WTC11 (cell line): ENCODE measurements at regions not wholly inside any gene's neighbourhood (a gene's known extent, or its start where the extent isn't known, plus 50 kb on each side); places are given as distances from the start of the nearest gene placed in this dataset.

Experiments used
- ATAC-seq: fragments of 200-7000 bp; cut with Tn5 transposase; 2 replicates; pipeline ENCODE4 v1.10.0; 2021; ENCODE audit warnings: mild to moderate bottlenecking, moderate library complexity
- CTCF ChIA-PET: fragments of 300-600 bp; sonication (Branson Sonifier 250); formaldehyde crosslinking; loops from one replicate; lab custom pipeline; 2021; ENCODE audit warnings: antibody characterized with exemption; lab: Charles Lee
- POLR2A ChIA-PET: fragments of 350-600 bp; sonication (Branson Sonifier 250); formaldehyde crosslinking; loops from one replicate; lab custom pipeline; 2021; ENCODE audit warnings: antibody characterized with exemption; lab: Charles Lee
- DNase-seq: peaks from one replicate; pipeline ENCODE4 v3.0.0; 2021; ENCODE audit warnings: low spot score
- H3K27ac Mint-ChIP-seq: 2 replicates; pipeline ENCODE4 v1.8.0; 2021; ENCODE audit warnings: mixed read lengths
- H3K27me3 Mint-ChIP-seq: 2 replicates; pipeline ENCODE4 v1.8.0; 2021; ENCODE audit warnings: low read depth, mild to moderate bottlenecking, moderate library complexity, mixed read lengths
- H3K36me3 Mint-ChIP-seq: 2 replicates; pipeline ENCODE4 v1.8.0; 2021; ENCODE audit warnings: mixed read lengths
- H3K4me1 Mint-ChIP-seq: 2 replicates; pipeline ENCODE4 v1.8.0; 2022; ENCODE audit warnings: mixed read lengths
- H3K4me3 Mint-ChIP-seq: 2 replicates; pipeline ENCODE4 v1.8.0; 2021; ENCODE audit warnings: mild to moderate bottlenecking, moderate library complexity, mixed read lengths
- H3K9me3 Mint-ChIP-seq: 2 replicates; pipeline ENCODE4 v1.8.0; 2021; ENCODE audit warnings: mixed read lengths
- FOXK1 ChIP-seq: sonication (generic); formaldehyde crosslinking; IDR thresholded peaks from 2 replicates; pipeline ENCODE4 v1.8.0; 2022; ENCODE audit warnings: mild to moderate bottlenecking, moderate library complexity, missing genetic modification reagents
- GTF2I ChIP-seq: fragments of 250-450 bp; sonication (Bioruptor Pico); conservative IDR thresholded peaks from 2 replicates; pipeline ENCODE4 v1.4.0; 2021; ENCODE audit warnings: mild to moderate bottlenecking
- IRF2 ChIP-seq: sonication (generic); formaldehyde crosslinking; IDR thresholded peaks from 2 replicates; pipeline ENCODE4 v1.8.0; 2022; ENCODE audit warnings: low read depth, missing genetic modification reagents, borderline replicate concordance
- MXD4 ChIP-seq: fragments of 250-450 bp; sonication (Bioruptor Pico); IDR thresholded peaks from 2 replicates; pipeline ENCODE4 v1.8.0; 2021; ENCODE audit warnings: mild to moderate bottlenecking, moderate library complexity, borderline replicate concordance
- NR3C1 ChIP-seq: sonication (generic); formaldehyde crosslinking; conservative IDR thresholded peaks from 2 replicates; pipeline ENCODE4 v1.8.1; 2023; ENCODE audit warnings: low read depth, mild to moderate bottlenecking, missing genetic modification reagents
- RELA ChIP-seq: sonication (generic); formaldehyde crosslinking; IDR thresholded peaks from 2 replicates; pipeline ENCODE4 v1.8.1; 2022; ENCODE audit warnings: missing genetic modification reagents, mild to moderate bottlenecking, borderline replicate concordance
- SMAD3 ChIP-seq: sonication (generic); formaldehyde crosslinking; IDR thresholded peaks from 2 replicates; pipeline ENCODE4 v1.8.0; 2022; ENCODE audit warnings: missing genetic modification reagents, mild to moderate bottlenecking, borderline replicate concordance
- TEAD1 ChIP-seq: sonication (generic); formaldehyde crosslinking; IDR thresholded peaks from 2 replicates; pipeline ENCODE4 v1.8.0; 2022; ENCODE audit warnings: mild to moderate bottlenecking, missing genetic modification reagents
- TEAD4 ChIP-seq: sonication (generic); formaldehyde crosslinking; IDR thresholded peaks from 2 replicates; pipeline ENCODE4 v1.8.0; 2022; ENCODE audit warnings: mild to moderate bottlenecking, missing genetic modification reagents
- TF ChIP-seq, protein P1 (sequence below): fragments of 250-450 bp; sonication (Bioruptor Pico); IDR thresholded peaks from 2 replicates; pipeline ENCODE4 v1.9.0; 2021; ENCODE audit warnings: mild to moderate bottlenecking
- TF ChIP-seq, protein P2 (sequence below): fragments of 250-450 bp; sonication (Bioruptor Pico); IDR thresholded peaks from 2 replicates; pipeline ENCODE4 v2.1.2; 2022; ENCODE audit warnings: mild to moderate bottlenecking, moderate library complexity
- TF ChIP-seq, protein P3 (sequence below): fragments of 250-450 bp; sonication (Bioruptor Pico); IDR thresholded peaks from 2 replicates; pipeline ENCODE4 v1.8.0; 2021; ENCODE audit warnings: mild to moderate bottlenecking
- TF ChIP-seq, protein P4 (sequence below): fragments of 250-450 bp; sonication (Bioruptor Pico); IDR thresholded peaks from 2 replicates; pipeline ENCODE4 v1.9.0; 2021; ENCODE audit warnings: mild to moderate bottlenecking
- TF ChIP-seq, protein P5 (sequence below): sonication (generic); formaldehyde crosslinking; IDR thresholded peaks from 2 replicates; pipeline ENCODE4 v1.8.0; 2023; ENCODE audit warnings: mild to moderate bottlenecking, missing genetic modification reagents
- TF ChIP-seq, protein P6 (sequence below): fragments of 200-600 bp; IDR thresholded peaks from 2 replicates; pipeline ENCODE4 v1.8.0; 2022; ENCODE audit warnings: antibody characterized with exemption
- TF ChIP-seq, protein P7 (sequence below): sonication (generic); formaldehyde crosslinking; IDR thresholded peaks from 2 replicates; pipeline ENCODE4 v1.8.1; 2023; ENCODE audit warnings: mild to moderate bottlenecking, missing genetic modification reagents, borderline replicate concordance
- TF ChIP-seq, protein P8 (sequence below): sonication (generic); formaldehyde crosslinking; IDR thresholded peaks from 2 replicates; pipeline ENCODE4 v1.8.1; 2022; ENCODE audit warnings: missing genetic modification reagents, borderline replicate concordance
- TF ChIP-seq, protein P9 (sequence below): sonication (generic); formaldehyde crosslinking; IDR thresholded peaks from 2 replicates; pipeline ENCODE4 v1.8.0; 2022; ENCODE audit warnings: mild to moderate bottlenecking, missing genetic modification reagents

DNA sequence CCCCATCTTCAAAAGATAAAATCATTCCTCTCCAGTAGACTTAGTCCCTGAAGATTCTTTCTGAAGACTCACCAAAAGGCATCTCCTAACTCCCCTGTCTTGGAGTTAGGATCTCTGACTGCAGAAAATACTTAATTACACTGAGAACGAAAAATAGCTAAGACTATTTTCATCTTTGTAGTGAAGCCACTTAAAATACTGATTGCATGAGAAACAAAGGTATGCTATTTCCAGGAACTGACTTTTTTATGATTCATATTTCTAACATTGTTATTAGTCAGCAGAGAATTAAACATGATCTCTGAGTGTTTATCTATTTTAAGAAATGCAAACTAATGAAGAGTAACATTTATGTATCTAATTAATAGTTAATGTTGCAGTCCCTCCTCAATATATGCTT is 71.8 kb upstream of the NR3C2 start (continued):
- no peak for TF ChIP-seq FOXK1 (CRISPR knock-in tag)
- TF ChIP-seq MXD4 (CRISPR knock-in tag) = no peak
- TF ChIP-seq, protein P1, sequence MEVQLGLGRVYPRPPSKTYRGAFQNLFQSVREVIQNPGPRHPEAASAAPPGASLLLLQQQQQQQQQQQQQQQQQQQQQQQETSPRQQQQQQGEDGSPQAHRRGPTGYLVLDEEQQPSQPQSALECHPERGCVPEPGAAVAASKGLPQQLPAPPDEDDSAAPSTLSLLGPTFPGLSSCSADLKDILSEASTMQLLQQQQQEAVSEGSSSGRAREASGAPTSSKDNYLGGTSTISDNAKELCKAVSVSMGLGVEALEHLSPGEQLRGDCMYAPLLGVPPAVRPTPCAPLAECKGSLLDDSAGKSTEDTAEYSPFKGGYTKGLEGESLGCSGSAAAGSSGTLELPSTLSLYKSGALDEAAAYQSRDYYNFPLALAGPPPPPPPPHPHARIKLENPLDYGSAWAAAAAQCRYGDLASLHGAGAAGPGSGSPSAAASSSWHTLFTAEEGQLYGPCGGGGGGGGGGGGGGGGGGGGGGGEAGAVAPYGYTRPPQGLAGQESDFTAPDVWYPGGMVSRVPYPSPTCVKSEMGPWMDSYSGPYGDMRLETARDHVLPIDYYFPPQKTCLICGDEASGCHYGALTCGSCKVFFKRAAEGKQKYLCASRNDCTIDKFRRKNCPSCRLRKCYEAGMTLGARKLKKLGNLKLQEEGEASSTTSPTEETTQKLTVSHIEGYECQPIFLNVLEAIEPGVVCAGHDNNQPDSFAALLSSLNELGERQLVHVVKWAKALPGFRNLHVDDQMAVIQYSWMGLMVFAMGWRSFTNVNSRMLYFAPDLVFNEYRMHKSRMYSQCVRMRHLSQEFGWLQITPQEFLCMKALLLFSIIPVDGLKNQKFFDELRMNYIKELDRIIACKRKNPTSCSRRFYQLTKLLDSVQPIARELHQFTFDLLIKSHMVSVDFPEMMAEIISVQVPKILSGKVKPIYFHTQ (CRISPR knock-in tag) = no peak

DNA sequence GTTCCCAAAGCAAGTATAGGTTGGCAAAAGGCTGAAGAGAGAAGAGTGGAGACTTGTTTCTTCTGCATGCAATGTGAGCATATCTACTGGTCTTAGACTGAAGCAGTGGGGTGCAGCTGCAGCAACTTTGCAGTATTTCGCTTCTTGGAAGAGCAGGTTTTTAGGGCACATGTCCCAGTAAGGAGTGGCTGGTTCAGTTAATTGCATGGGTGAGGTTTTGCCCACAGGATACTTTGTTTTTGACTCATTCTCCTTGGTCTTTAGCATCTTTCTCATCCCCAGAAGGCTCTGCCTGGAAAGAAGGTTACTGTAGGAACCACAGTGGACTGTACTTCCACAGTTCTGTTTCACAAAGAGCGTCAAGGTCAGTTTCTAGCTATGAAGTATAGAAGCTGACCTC is 68.0 kb upstream of the NR3C2 start:
- ChIA-PET POLR2A (no interaction called here), CTCF (no interaction called here)
- H3K27ac Mint-ChIP-seq = no peak overlapping the region
- no peak overlapping the region for H3K4me3 Mint-ChIP-seq
- no peak for DNase-seq
- ATAC-seq = no peak
- H3K36me3 Mint-ChIP-seq = peaks cover 11% of the 10 kb centered on the region
- peaks cover 18% of the 10 kb centered on the region for H3K9me3 Mint-ChIP-seq
- TF ChIP-seq, protein P2, sequence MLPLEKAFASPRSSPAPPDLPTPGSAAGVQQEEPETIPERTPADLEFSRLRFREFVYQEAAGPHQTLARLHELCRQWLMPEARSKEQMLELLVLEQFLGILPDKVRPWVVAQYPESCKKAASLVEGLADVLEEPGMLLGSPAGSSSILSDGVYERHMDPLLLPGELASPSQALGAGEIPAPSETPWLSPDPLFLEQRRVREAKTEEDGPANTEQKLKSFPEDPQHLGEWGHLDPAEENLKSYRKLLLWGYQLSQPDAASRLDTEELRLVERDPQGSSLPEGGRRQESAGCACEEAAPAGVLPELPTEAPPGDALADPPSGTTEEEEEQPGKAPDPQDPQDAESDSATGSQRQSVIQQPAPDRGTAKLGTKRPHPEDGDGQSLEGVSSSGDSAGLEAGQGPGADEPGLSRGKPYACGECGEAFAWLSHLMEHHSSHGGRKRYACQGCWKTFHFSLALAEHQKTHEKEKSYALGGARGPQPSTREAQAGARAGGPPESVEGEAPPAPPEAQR = no peak
- TF ChIP-seq, protein P3, sequence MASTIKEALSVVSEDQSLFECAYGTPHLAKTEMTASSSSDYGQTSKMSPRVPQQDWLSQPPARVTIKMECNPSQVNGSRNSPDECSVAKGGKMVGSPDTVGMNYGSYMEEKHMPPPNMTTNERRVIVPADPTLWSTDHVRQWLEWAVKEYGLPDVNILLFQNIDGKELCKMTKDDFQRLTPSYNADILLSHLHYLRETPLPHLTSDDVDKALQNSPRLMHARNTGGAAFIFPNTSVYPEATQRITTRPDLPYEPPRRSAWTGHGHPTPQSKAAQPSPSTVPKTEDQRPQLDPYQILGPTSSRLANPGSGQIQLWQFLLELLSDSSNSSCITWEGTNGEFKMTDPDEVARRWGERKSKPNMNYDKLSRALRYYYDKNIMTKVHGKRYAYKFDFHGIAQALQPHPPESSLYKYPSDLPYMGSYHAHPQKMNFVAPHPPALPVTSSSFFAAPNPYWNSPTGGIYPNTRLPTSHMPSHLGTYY (CRISPR knock-in tag) = no peak
- no peak for TF ChIP-seq RELA (CRISPR knock-in tag)
- TF ChIP-seq, protein P4, sequence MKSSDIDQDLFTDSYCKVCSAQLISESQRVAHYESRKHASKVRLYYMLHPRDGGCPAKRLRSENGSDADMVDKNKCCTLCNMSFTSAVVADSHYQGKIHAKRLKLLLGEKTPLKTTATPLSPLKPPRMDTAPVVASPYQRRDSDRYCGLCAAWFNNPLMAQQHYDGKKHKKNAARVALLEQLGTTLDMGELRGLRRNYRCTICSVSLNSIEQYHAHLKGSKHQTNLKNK (CRISPR knock-in tag) = no peak
- TF ChIP-seq, protein P5, sequence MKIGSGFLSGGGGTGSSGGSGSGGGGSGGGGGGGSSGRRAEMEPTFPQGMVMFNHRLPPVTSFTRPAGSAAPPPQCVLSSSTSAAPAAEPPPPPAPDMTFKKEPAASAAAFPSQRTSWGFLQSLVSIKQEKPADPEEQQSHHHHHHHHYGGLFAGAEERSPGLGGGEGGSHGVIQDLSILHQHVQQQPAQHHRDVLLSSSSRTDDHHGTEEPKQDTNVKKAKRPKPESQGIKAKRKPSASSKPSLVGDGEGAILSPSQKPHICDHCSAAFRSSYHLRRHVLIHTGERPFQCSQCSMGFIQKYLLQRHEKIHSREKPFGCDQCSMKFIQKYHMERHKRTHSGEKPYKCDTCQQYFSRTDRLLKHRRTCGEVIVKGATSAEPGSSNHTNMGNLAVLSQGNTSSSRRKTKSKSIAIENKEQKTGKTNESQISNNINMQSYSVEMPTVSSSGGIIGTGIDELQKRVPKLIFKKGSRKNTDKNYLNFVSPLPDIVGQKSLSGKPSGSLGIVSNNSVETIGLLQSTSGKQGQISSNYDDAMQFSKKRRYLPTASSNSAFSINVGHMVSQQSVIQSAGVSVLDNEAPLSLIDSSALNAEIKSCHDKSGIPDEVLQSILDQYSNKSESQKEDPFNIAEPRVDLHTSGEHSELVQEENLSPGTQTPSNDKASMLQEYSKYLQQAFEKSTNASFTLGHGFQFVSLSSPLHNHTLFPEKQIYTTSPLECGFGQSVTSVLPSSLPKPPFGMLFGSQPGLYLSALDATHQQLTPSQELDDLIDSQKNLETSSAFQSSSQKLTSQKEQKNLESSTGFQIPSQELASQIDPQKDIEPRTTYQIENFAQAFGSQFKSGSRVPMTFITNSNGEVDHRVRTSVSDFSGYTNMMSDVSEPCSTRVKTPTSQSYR (CRISPR knock-in tag) = no peak
- no peak for TF ChIP-seq TEAD4 (CRISPR knock-in tag)
- TF ChIP-seq TEAD1 (CRISPR knock-in tag) = no peak
- TF ChIP-seq, protein P6, sequence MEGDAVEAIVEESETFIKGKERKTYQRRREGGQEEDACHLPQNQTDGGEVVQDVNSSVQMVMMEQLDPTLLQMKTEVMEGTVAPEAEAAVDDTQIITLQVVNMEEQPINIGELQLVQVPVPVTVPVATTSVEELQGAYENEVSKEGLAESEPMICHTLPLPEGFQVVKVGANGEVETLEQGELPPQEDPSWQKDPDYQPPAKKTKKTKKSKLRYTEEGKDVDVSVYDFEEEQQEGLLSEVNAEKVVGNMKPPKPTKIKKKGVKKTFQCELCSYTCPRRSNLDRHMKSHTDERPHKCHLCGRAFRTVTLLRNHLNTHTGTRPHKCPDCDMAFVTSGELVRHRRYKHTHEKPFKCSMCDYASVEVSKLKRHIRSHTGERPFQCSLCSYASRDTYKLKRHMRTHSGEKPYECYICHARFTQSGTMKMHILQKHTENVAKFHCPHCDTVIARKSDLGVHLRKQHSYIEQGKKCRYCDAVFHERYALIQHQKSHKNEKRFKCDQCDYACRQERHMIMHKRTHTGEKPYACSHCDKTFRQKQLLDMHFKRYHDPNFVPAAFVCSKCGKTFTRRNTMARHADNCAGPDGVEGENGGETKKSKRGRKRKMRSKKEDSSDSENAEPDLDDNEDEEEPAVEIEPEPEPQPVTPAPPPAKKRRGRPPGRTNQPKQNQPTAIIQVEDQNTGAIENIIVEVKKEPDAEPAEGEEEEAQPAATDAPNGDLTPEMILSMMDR = no peak
- TF ChIP-seq GTF2I = no peak
- no peak for TF ChIP-seq IRF2 (CRISPR knock-in tag)
- TF ChIP-seq, protein P7, sequence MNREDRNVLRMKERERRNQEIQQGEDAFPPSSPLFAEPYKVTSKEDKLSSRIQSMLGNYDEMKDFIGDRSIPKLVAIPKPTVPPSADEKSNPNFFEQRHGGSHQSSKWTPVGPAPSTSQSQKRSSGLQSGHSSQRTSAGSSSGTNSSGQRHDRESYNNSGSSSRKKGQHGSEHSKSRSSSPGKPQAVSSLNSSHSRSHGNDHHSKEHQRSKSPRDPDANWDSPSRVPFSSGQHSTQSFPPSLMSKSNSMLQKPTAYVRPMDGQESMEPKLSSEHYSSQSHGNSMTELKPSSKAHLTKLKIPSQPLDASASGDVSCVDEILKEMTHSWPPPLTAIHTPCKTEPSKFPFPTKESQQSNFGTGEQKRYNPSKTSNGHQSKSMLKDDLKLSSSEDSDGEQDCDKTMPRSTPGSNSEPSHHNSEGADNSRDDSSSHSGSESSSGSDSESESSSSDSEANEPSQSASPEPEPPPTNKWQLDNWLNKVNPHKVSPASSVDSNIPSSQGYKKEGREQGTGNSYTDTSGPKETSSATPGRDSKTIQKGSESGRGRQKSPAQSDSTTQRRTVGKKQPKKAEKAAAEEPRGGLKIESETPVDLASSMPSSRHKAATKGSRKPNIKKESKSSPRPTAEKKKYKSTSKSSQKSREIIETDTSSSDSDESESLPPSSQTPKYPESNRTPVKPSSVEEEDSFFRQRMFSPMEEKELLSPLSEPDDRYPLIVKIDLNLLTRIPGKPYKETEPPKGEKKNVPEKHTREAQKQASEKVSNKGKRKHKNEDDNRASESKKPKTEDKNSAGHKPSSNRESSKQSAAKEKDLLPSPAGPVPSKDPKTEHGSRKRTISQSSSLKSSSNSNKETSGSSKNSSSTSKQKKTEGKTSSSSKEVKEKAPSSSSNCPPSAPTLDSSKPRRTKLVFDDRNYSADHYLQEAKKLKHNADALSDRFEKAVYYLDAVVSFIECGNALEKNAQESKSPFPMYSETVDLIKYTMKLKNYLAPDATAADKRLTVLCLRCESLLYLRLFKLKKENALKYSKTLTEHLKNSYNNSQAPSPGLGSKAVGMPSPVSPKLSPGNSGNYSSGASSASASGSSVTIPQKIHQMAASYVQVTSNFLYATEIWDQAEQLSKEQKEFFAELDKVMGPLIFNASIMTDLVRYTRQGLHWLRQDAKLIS (CRISPR knock-in tag) = no peak
- TF ChIP-seq, protein P8, sequence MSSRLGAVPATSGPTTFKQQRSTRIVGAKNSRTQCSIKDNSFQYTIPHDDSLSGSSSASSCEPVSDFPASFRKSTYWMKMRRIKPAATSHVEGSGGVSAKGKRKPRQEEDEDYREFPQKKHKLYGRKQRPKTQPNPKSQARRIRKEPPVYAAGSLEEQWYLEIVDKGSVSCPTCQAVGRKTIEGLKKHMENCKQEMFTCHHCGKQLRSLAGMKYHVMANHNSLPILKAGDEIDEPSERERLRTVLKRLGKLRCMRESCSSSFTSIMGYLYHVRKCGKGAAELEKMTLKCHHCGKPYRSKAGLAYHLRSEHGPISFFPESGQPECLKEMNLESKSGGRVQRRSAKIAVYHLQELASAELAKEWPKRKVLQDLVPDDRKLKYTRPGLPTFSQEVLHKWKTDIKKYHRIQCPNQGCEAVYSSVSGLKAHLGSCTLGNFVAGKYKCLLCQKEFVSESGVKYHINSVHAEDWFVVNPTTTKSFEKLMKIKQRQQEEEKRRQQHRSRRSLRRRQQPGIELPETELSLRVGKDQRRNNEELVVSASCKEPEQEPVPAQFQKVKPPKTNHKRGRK = no peak
- TF ChIP-seq SMAD3 (CRISPR knock-in tag) = no peak
- TF ChIP-seq FOXK1 (CRISPR knock-in tag) = no peak
- TF ChIP-seq, protein P9, sequence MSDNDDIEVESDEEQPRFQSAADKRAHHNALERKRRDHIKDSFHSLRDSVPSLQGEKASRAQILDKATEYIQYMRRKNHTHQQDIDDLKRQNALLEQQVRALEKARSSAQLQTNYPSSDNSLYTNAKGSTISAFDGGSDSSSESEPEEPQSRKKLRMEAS = no peak
- TF ChIP-seq NR3C1 (CRISPR knock-in tag) = no peak
- no peaks in the 10 kb centered on the region for H3K27me3 Mint-ChIP-seq
- H3K4me1 Mint-ChIP-seq = no peaks in the 10 kb centered on the region
